CD4-positive, alpha-beta T cell treated with Interleukin-2 at 100 ng/mL for 4 hours (primary cell): ENCODE measurements at regions not wholly inside any gene's neighbourhood (a gene's known extent, or its start where the extent isn't known, plus 50 kb on each side); places are given as distances from the start of the nearest gene placed in this dataset.

Experiments
- DNase-seq: peaks from one replicate; pipeline ENCODE4 v3.0.0-alpha.2; 2020; ENCODE audit warnings: low spot score

GRCh38 chr4:120977435-120977997, 55.0 kb upstream of the PRDM5 start:
- peak; percentile 12 for DNase-seq

- no peak for DNase-seq
Observed at GRCh38 chr4:120973207-120973606, 50.7 kb upstream of the PRDM5 start.
